ENCODE measurements at regions not wholly inside any gene's neighbourhood (a gene's known extent, or its start where the extent isn't known, plus 50 kb on each side); places are given as distances from the start of the nearest gene placed in this dataset.
A peak's percentile ranks its signal among the peaks of the same experiment; 100 is the strongest.

DNA sequence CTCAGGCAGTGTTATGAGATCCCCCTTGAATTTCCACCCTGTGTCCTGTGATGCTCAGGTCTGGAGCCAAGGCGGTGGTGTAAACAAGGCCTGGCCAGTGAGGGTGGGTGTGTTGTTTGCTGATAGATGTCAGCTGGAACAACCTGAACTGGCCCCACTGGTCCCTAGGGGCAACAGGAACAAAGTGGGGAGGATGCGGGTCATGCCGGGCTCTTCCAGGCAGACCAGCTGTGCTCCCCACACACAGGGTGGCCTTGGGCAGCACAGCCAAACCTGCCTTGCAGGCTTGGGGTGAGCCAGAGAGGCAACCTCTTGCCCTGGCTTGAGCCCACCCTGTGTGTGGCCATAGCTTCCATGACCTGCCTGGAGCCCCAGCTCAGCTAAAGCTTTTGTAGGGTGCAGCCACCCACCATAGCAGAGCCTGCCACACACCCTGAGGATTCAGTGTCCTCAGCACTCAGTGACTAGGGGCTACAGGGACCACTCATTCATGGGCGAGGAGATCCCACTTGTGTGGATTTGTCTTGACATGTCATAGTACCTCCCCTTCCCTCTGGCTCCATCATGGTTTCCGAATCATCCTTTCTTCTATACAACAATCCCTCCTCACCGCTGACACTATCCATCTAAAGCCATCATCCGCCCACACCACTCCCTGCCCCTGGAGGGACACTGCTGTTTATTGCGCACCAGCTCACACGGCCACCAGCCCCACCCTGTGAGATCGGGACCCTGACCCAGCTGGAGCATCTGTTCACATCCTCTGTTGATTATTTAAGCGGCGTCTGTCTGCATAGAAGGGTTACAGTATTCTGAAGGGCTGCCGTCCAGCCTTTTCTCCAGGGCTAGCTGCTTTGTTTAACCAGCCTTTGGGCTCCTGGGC lies 268.8 kb downstream of the CYP26B1 start:
- H2AFZ ChIP-seq (ENCODE audit: low read length), result no peak overlapping the region
- FAIRE-seq (no peak), DNase-seq (ENCODE audit: low spot score) (no peak), ATAC-seq (no peak)
- H3K27me3 ChIP-seq (ENCODE audit: control insufficient read depth in 1 of 2, insufficient read depth in 2 of 2, low read length in 2 of 2), result peaks cover 4 to 37% of the 10 kb centered on the region in 2 experiments; a peak in 4 of 5 replicates
- H3K4me2 ChIP-seq (ENCODE audit: low read depth, low read length), result no peak overlapping the region
- H3K27ac ChIP-seq (ENCODE audit: extremely low read length, insufficient read depth, low read length), result no peak overlapping the region
- H4K20me1 ChIP-seq (ENCODE audit: insufficient read depth, low read length), result no peaks in the 10 kb centered on the region
- 33% methylated on average over 12 of the region's 13 CpGs for whole genome bisulfite sequencing (ENCODE audit: low lambda C conversion rate)
- in situ Hi-C loops (cut with HindIII; ENCODE audit: extremely low pct_ligation_motif_present, low pct_unique_long_range_greater_than_20kb) (no loop called here), intact Hi-C loops (cut with micrococcal nuclease; ENCODE audit: unreplicated experiment) (no loop called here)
- no peak overlapping the region for H3K9ac ChIP-seq (ENCODE audit: insufficient read depth, low read depth, low read length)
- no peaks in the 10 kb centered on the region for H3K9me3 ChIP-seq (ENCODE audit: low read length)
- TF ChIP-seq HOXA9 (CRISPR knock-in tag; IDR thresholded peaks at IDR 0.05; ENCODE audit: borderline replicate concordance), result no peak
- H3K4me1 ChIP-seq (ENCODE audit: insufficient read depth, low read length), result peaks cover 35% of the 10 kb centered on the region
- no peaks in the 10 kb centered on the region for H3K79me2 ChIP-seq (ENCODE audit: insufficient read depth, low read length)
- CTCF ChIA-PET (ENCODE audit: low intra/inter-chr PET ratio, low total read pairs), result no interaction called here
- H3K4me3 ChIP-seq (replicated peaks in 1 of 3; ENCODE audit: insufficient read depth in 1 of 3, low read depth in 2 of 3, low read length in 3 of 3), result no peak overlapping the region
- no peaks in the 10 kb centered on the region for H3K36me3 ChIP-seq (replicated peaks in 1 of 2; ENCODE audit: control insufficient read depth in 1 of 2, insufficient read depth in 2 of 2, low read length in 2 of 2)
- BruUV-seq (replicated peaks), result no TSS peak
- POLR2A ChIA-PET, result no interaction called here

DNA sequence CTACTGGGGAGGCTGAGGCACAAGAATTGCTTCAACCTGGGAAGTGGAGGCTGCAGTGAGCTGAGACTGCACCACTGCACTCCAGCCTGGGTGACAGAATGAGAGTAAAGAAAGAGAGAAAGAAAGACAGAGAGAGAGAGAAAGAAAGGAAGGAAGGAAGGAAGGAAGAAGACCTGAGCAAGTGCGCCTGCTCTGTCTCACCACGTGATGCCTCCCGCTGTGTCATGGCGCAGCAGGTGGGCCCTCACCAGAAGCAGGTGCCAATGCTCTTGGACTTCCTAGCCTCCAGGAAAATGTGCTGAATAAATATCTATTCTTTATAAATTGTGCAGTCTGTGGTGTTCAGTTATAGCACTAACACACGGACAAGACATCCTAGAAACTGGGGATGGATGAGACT lies 270.0 kb downstream of the CYP26B1 start:
- BruUV-seq (replicated peaks), result no TSS peak
- intact Hi-C loops (cut with micrococcal nuclease; ENCODE audit: unreplicated experiment), result no loop called here
- WGBS (ENCODE audit: low lambda C conversion rate), result 57% methylated on average over 5 of the region's 5 CpGs
- no peak for DNase-seq (ENCODE audit: low spot score)
- in situ Hi-C loops (cut with HindIII; ENCODE audit: extremely low pct_ligation_motif_present, low pct_unique_long_range_greater_than_20kb), result no loop called here
- peaks cover 22% of the 10 kb centered on the region for H3K4me1 ChIP-seq (ENCODE audit: insufficient read depth, low read length)
- no peak for ATAC-seq
- H3K4me3 ChIP-seq (replicated peaks in 1 of 3; ENCODE audit: insufficient read depth in 1 of 3, low read depth in 2 of 3, low read length in 3 of 3), result no peak overlapping the region
- peaks cover 4 to 37% of the 10 kb centered on the region in 2 experiments; a peak in 4 of 5 replicates for H3K27me3 ChIP-seq (ENCODE audit: control insufficient read depth in 1 of 2, insufficient read depth in 2 of 2, low read length in 2 of 2)
- no peaks in the 10 kb centered on the region for H3K36me3 ChIP-seq (replicated peaks in 1 of 2; ENCODE audit: control insufficient read depth in 1 of 2, insufficient read depth in 2 of 2, low read length in 2 of 2)
- H3K9me3 ChIP-seq (ENCODE audit: low read length), result no peaks in the 10 kb centered on the region
- no peak overlapping the region for H2AFZ ChIP-seq (ENCODE audit: low read length)
- FAIRE-seq, result no peak
- no peaks in the 10 kb centered on the region for H4K20me1 ChIP-seq (ENCODE audit: insufficient read depth, low read length)
- CTCF ChIA-PET (ENCODE audit: low intra/inter-chr PET ratio, low total read pairs), result no interaction called here
- POLR2A ChIA-PET, result no interaction called here
- no peaks in the 10 kb centered on the region for H3K79me2 ChIP-seq (ENCODE audit: insufficient read depth, low read length)
- H3K9ac ChIP-seq (ENCODE audit: insufficient read depth, low read depth, low read length), result no peak overlapping the region
- TF ChIP-seq, protein P1, sequence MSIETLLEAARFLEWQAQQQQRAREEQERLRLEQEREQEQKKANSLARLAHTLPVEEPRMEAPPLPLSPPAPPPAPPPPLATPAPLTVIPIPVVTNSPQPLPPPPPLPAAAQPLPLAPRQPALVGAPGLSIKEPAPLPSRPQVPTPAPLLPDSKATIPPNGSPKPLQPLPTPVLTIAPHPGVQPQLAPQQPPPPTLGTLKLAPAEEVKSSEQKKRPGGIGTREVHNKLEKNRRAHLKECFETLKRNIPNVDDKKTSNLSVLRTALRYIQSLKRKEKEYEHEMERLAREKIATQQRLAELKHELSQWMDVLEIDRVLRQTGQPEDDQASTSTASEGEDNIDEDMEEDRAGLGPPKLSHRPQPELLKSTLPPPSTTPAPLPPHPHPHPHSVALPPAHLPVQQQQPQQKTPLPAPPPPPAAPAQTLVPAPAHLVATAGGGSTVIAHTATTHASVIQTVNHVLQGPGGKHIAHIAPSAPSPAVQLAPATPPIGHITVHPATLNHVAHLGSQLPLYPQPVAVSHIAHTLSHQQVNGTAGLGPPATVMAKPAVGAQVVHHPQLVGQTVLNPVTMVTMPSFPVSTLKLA (IDR thresholded peaks at IDR 0.05), result peak; percentile 43
- no peak for TF ChIP-seq RBM39 (IDR thresholded peaks at IDR 0.05; ENCODE audit: low read depth, low read length, poor library complexity, severe bottlenecking)
- no peak overlapping the region for H3K27ac ChIP-seq (ENCODE audit: extremely low read length, insufficient read depth, low read length)
- no peak overlapping the region for H3K4me2 ChIP-seq (ENCODE audit: low read depth, low read length)

Data from HepG2 (cell line).